Skeletal muscle satellite cell (primary cell): ENCODE measurements at regions not wholly inside any gene's neighbourhood (a gene's known extent, or its start where the extent isn't known, plus 50 kb on each side); places are given as distances from the start of the nearest gene placed in this dataset.

Source experiments
- H3K27me3 ChIP-seq: 2 replicates; pipeline ENCODE4 v1.7.0; 2013; ENCODE audit warnings: low read length; ENCODE audit not compliant: control insufficient read depth, insufficient read depth
- H3K36me3 ChIP-seq: 2 replicates; pipeline ENCODE4 v1.7.0; 2013; ENCODE audit warnings: mild to moderate bottlenecking, control low read depth, low read length; ENCODE audit not compliant: insufficient read depth
- H3K4me1 ChIP-seq: 2 replicates; pipeline ENCODE4 v1.7.0; 2013; ENCODE audit warnings: low read length; ENCODE audit not compliant: control insufficient read depth, insufficient read depth
- H3K4me2 ChIP-seq: 2 replicates; pipeline ENCODE4 v1.7.0; 2013; ENCODE audit warnings: mild to moderate bottlenecking, low read length
- H3K4me3 ChIP-seq: 2 replicates; pipeline ENCODE4 v1.7.0; 2013; ENCODE audit warnings: low read length
- H3K9ac ChIP-seq: 2 replicates; pipeline ENCODE4 v1.7.0; 2013; ENCODE audit warnings: mild to moderate bottlenecking, low read depth, low read length, moderate library complexity
- H3K9me3 ChIP-seq: replicated peaks from 2 replicates; pipeline ENCODE4 v1.7.0; 2013; ENCODE audit warnings: mild to moderate bottlenecking, control low read depth, low read length

GRCh38 chr2:12277241-12278034, 439.3 kb upstream of the TRIB2 start:
- H3K9me3 ChIP-seq: no peaks in the 10 kb centered on the region

GRCh38 chr2:12278217-12278750, 438.5 kb upstream of the TRIB2 start:
- Histone ChIP-seq H3K27me3 (no peaks in the 10 kb centered on the region), H3K4me3 (no peak overlapping the region), H3K4me1 (no peaks in the 10 kb centered on the region), H3K36me3 (no peaks in the 10 kb centered on the region), H3K4me2 (no peak overlapping the region), H3K9me3 (no peaks in the 10 kb centered on the region), H3K9ac (no peak overlapping the region)

More at GRCh38 chr2:12277241-12278034, 439.3 kb upstream of the TRIB2 start:
- Histone ChIP-seq H3K4me3 (no peak overlapping the region), H3K9ac (no peak overlapping the region), H3K4me1 (no peaks in the 10 kb centered on the region), H3K4me2 (no peak overlapping the region), H3K36me3 (no peaks in the 10 kb centered on the region), H3K27me3 (no peaks in the 10 kb centered on the region)

DNA sequence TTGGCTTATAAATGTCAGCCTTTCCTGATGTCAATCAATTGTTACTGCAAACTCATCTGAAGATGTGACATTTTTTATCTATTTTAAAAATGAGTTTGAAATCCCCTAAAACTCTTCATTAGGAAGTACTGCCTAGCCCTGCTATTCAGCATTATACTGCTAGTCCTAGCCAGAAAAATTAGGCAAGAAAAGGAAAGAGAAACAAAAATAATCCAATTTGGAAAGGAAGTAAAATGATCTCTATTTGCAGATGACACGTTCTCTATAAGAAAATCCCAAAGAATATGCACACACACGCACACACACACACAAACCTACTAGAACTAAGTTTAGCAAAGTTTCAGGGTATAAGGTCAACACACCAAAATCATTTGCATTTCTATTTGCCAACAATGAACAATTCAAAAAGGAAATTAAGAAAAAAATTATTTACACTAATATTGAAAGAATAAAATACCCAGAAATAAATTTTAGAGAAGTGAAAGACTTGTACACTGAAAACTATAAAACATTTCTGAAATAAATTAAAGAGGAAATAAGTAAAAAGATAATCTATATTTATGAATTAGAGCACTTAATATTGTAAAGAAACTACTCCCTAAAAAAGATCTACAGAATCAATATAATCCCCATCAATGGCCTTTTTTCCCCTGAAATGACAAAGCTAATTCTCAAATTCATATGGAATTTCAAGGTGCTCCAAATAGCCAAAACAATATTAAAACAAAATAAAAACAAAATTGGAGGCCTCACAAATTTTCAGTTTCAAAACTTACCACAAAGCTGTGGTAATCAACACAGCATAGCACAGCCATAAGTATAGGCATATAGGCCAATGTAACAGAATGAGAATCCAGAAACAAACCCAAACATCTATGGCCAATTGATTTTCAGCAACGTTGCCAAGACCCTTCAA, 433.7 kb upstream of the TRIB2 start:
- Histone ChIP-seq H3K4me3 (no peak overlapping the region), H3K27me3 (no peaks in the 10 kb centered on the region), H3K9me3 (no peaks in the 10 kb centered on the region), H3K36me3 (no peaks in the 10 kb centered on the region), H3K9ac (no peak overlapping the region), H3K4me1 (peaks cover 8% of the 10 kb centered on the region), H3K4me2 (no peak overlapping the region)

DNA sequence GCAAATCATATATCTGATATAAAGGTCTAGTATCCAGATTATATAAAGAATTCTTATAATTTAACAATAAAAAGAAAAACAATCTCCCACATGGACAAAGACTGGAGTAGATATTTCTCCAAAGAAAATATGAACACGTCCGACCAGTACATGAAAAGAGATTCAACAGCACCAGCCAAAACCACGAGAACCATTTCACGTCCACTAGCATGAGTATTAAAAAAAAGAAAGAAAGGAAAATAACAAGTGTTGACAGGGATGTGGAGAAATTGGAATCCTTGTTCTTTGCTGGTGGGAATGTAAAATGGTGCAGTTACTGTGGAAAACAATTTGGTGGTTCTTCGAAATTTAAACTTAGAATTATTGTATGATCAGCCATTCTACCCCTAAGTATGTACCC, 432.7 kb upstream of the TRIB2 start:
- no peak overlapping the region for H3K4me3 ChIP-seq
- no peaks in the 10 kb centered on the region for H3K36me3 ChIP-seq
- H3K9me3 ChIP-seq: no peaks in the 10 kb centered on the region
- H3K4me1 ChIP-seq: peaks cover 8% of the 10 kb centered on the region
- no peak overlapping the region for H3K4me2 ChIP-seq
- H3K27me3 ChIP-seq: no peaks in the 10 kb centered on the region
- H3K9ac ChIP-seq: no peak overlapping the region

DNA sequence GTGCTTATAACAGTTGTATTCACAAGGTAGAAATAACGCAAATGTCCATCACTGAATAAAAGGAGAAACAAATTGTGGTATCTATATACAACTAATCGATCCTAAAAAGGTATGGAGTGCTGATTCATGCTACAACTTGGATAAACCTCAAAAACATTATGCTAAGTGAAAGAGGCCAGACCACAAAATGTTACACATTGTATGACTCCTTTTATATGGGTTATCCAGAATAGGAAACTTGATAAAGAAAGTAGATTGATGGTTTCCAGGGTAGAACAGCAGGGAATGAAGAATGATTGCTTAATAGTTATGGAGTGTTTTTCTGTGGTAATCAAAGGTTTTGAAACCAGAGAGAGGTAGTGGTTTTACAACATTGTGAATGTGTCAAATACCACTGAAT, 432.2 kb upstream of the TRIB2 start:
- Histone ChIP-seq H3K9me3 (no peaks in the 10 kb centered on the region), H3K36me3 (no peaks in the 10 kb centered on the region), H3K27me3 (no peaks in the 10 kb centered on the region), H3K4me3 (no peak overlapping the region), H3K4me1 (peaks cover 8% of the 10 kb centered on the region), H3K9ac (no peak overlapping the region), H3K4me2 (no peak overlapping the region)

DNA sequence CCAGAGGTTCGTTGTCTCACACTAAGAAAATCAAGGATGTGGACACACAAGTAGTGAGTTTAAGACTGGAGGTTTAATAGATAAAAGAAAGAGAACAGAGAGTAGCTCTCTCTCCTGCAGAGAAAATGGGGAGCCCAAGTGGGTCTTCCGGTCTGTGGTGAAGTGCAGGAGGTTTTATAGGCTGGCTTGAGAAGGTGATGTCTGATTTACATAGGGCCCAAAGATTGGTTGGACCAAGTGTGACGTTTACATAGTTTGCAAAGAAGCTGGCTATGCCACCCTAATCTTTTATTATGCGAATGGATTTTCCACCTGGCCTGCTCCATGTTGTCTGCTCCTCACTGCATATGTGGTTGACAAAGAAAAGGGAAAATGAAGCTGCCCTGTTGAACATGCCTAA, 430.4 kb upstream of the TRIB2 start:
- no peak overlapping the region for H3K4me2 ChIP-seq
- H3K36me3 ChIP-seq: no peaks in the 10 kb centered on the region
- H3K4me1 ChIP-seq: peaks cover 8% of the 10 kb centered on the region
- H3K4me3 ChIP-seq: no peak overlapping the region
- H3K27me3 ChIP-seq: no peaks in the 10 kb centered on the region
- no peaks in the 10 kb centered on the region for H3K9me3 ChIP-seq
- H3K9ac ChIP-seq: no peak overlapping the region

GRCh38 chr2:12287220-12287751, 429.4 kb upstream of the TRIB2 start:
- Histone ChIP-seq H3K4me2 (no peak overlapping the region), H3K4me1 (peaks cover 8% of the 10 kb centered on the region), H3K9ac (no peak overlapping the region)

GRCh38 chr2:12288048-12288447, 428.7 kb upstream of the TRIB2 start:
- no peak overlapping the region for H3K4me2 ChIP-seq
- H3K27me3 ChIP-seq: no peaks in the 10 kb centered on the region
- no peaks in the 10 kb centered on the region for H3K36me3 ChIP-seq
- H3K4me3 ChIP-seq: no peak overlapping the region
- no peaks in the 10 kb centered on the region for H3K9me3 ChIP-seq
- no peak overlapping the region for H3K9ac ChIP-seq
- H3K4me1 ChIP-seq: peaks cover 8% of the 10 kb centered on the region

More at GRCh38 chr2:12287220-12287751, 429.4 kb upstream of the TRIB2 start:
- Histone ChIP-seq H3K9me3 (no peaks in the 10 kb centered on the region), H3K27me3 (no peaks in the 10 kb centered on the region), H3K36me3 (no peaks in the 10 kb centered on the region), H3K4me3 (no peak overlapping the region)

DNA sequence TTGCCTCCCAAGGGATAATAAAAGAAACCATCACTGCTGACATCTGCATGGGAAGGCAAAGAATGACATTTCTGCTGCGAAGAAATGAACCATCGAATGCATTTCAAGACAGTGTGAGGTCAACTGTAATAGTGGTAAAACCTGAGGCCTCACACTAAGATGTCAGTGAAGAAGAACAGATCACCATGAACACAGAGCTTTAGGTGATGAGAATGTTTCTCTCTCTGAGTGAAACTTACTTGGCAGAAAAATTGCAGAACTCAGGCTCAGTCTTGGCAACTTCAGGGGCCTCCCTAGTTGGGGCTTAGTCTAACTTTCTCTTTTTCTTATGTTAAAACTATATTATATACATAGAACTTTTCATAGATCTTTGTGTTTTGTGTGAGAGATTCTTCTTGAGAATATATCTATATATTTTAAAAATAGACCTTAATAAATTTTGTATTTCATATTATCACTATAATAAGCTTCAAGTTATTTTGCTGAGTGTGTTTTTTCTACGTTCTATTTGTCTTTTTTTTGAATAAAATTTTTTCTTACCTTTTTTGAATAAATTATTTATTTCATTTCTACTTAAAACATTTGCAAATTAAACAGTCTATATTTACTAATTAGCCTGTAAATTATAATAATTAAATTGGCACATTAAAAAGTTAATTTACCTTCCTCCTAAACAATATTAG, 427.5 kb upstream of the TRIB2 start:
- Histone ChIP-seq H3K9me3 (no peaks in the 10 kb centered on the region), H3K36me3 (no peaks in the 10 kb centered on the region), H3K4me1 (peaks cover 8% of the 10 kb centered on the region), H3K4me2 (no peak overlapping the region), H3K9ac (no peak overlapping the region), H3K4me3 (no peak overlapping the region), H3K27me3 (no peaks in the 10 kb centered on the region)

GRCh38 chr2:12291303-12291702, 425.4 kb upstream of the TRIB2 start:
- Histone ChIP-seq H3K4me1 (no peaks in the 10 kb centered on the region), H3K4me3 (no peak overlapping the region), H3K9me3 (no peaks in the 10 kb centered on the region), H3K36me3 (no peaks in the 10 kb centered on the region), H3K4me2 (no peak overlapping the region), H3K9ac (no peak overlapping the region), H3K27me3 (no peaks in the 10 kb centered on the region)

GRCh38 chr2:12293874-12294273, 422.9 kb upstream of the TRIB2 start:
- Histone ChIP-seq H3K9ac (no peak overlapping the region), H3K4me3 (no peak overlapping the region), H3K9me3 (no peaks in the 10 kb centered on the region), H3K36me3 (no peaks in the 10 kb centered on the region), H3K27me3 (no peaks in the 10 kb centered on the region), H3K4me2 (no peak overlapping the region), H3K4me1 (no peaks in the 10 kb centered on the region)
